Kidney (tissue), 13 donors: ENCODE measurements at regions not wholly inside any gene's neighbourhood (a gene's known extent, or its start where the extent isn't known, plus 50 kb on each side); places are given as distances from the start of the nearest gene placed in this dataset.
"Not testable (repeated sequence)": the region's sequence is repeated elsewhere in the genome, so short reads cannot be mapped to it uniquely, and the experiment has no call there.

Source experiments
- DNase-seq, 5 donors: peaks; one replicate each; pipeline ENCODE4 v3.0.0-alpha.2; 2013 to 2020
- FAIRE-seq: peaks from 2 replicates; lab custom pipeline; 2012; peaks lifted over from hg19 to GRCh38; lab: Jason Lieb, UNC
- H3K27ac ChIP-seq, 2 donors: one replicate each; pipeline ENCODE4 v1.7.0; 2013; ENCODE audit warnings: low read depth in 2 of 2, low read length in 2 of 2, inconsistent platforms in 1 of 2
- H3K27me3 ChIP-seq: one replicate; pipeline ENCODE4 v1.7.1; 2013; ENCODE audit warnings: low read length, inconsistent platforms; ENCODE audit not compliant: control insufficient read depth, insufficient read depth
- H3K36me3 ChIP-seq, 3 donors: one replicate each; pipeline versions ENCODE4 v1.7.0 to v1.7.1; 2013; ENCODE audit warnings: low read length in 3 of 3, control low read depth in 1 of 3, inconsistent platforms in 1 of 3; ENCODE audit not compliant: insufficient read depth in 3 of 3, control insufficient read depth in 2 of 3
- H3K4me1 ChIP-seq, 3 donors: one replicate each; pipeline versions ENCODE4 v1.7.0 to v1.7.1; 2013; ENCODE audit warnings: low read length in 3 of 3, inconsistent platforms in 1 of 3, low read depth in 1 of 3; ENCODE audit not compliant: control insufficient read depth in 2 of 3, insufficient read depth in 2 of 3
- H3K4me3 ChIP-seq, 3 donors: one replicate each; pipeline versions ENCODE4 v1.7.0 to v1.8.1; 2013; ENCODE audit warnings: low read length in 3 of 3, control low read depth in 1 of 3, inconsistent platforms in 1 of 3
- H3K9ac ChIP-seq, 3 donors: one replicate each; pipeline versions ENCODE4 v1.7.0 to v1.7.1; 2013; ENCODE audit warnings: low read length in 3 of 3, control low read depth in 1 of 3, inconsistent platforms in 1 of 3
- H3K9me3 ChIP-seq, 3 donors: one replicate each; pipeline versions ENCODE4 v1.7.0 to v1.7.1; 2013; ENCODE audit warnings: low read length in 3 of 3, control low read depth in 1 of 3, inconsistent platforms in 1 of 3; ENCODE audit not compliant: control insufficient read depth in 2 of 3, insufficient read depth in 1 of 3
- CTCF ChIP-seq: IDR thresholded peaks from 3 replicates; pipeline ENCODE4 v1.5.1; 2012; ENCODE audit warnings: mild to moderate bottlenecking, moderate library complexity, borderline replicate concordance; ENCODE audit not compliant: insufficient read depth; ENCODE audit errors: extremely low read depth
- intact Hi-C: fragments of 100-400 bp; cut with DNase I; formaldehyde crosslinking; loops from one replicate; pipeline ENCODE4 v1.11.1; 2022
- donor health status: control.
- donor health status: control.
- donor health status: control.
- donor health status: control.
- donor health status: control.
- donor health status: DM: yes; HTN: yes; CAD: no.
- donor health status: Normal renal cell carcinoma (clear cell type).

- Histone ChIP-seq H3K27ac (no peak overlapping the region), H3K4me3 (no peak overlapping the region), H3K4me1 (peaks cover 0 to 7% (median 0%) of the 10 kb centered on the region in 3 donors), H3K27me3 (no peaks in the 10 kb centered on the region), H3K36me3 (no peaks in the 10 kb centered on the region), H3K9me3 (no peaks in the 10 kb centered on the region), H3K9ac (no peak overlapping the region)
- intact Hi-C loops = no loop called here
- no peak for DNase-seq
- FAIRE-seq = no peak
- no peak for TF ChIP-seq CTCF
These were observed 70.2 kb upstream of the ID2 start for GRCh38 chr2:8611700-8612099.

- Histone ChIP-seq H3K4me1 (peaks cover 0 to 7% (median 0%) of the 10 kb centered on the region in 3 donors), H3K9ac (no peak overlapping the region), H3K27me3 (no peaks in the 10 kb centered on the region), H3K4me3 (no peak overlapping the region), H3K27ac (no peak overlapping the region), H3K36me3 (no peaks in the 10 kb centered on the region), H3K9me3 (no peaks in the 10 kb centered on the region)
- DNase-seq (no peak), FAIRE-seq (no peak)
- no peak for TF ChIP-seq CTCF
- intact Hi-C loops = no loop called here
These were observed 69.1 kb upstream of the ID2 start for GRCh38 chr2:8612734-8613179.

GRCh38 chr2:8613207-8613999 lies 68.5 kb upstream of the ID2 start:
- FAIRE-seq, H3K9me3 ChIP-seq, DNase-seq, H3K9ac ChIP-seq, H3K4me1 ChIP-seq, H3K4me3 ChIP-seq, H3K27ac ChIP-seq, intact Hi-C loops, H3K36me3 ChIP-seq, H3K27me3 ChIP-seq: not testable (repeated sequence)

- intact Hi-C loops = no loop called here
- no peaks in the 10 kb centered on the region for H3K27me3 ChIP-seq
- FAIRE-seq (no peak), DNase-seq (no peak)
- no peaks in the 10 kb centered on the region for H3K4me1 ChIP-seq
- no peaks in the 10 kb centered on the region for H3K36me3 ChIP-seq
- TF ChIP-seq CTCF = no peak
- no peak overlapping the region for H3K9ac ChIP-seq
- no peak overlapping the region for H3K27ac ChIP-seq
- H3K4me3 ChIP-seq = no peak overlapping the region
- H3K9me3 ChIP-seq = no peaks in the 10 kb centered on the region
These were observed 67.2 kb upstream of the ID2 start for GRCh38 chr2:8614646-8615045.
